ENCODE measurements at regions not wholly inside any gene's neighbourhood (a gene's known extent, or its start where the extent isn't known, plus 50 kb on each side); places are given as distances from the start of the nearest gene placed in this dataset.

DNA sequence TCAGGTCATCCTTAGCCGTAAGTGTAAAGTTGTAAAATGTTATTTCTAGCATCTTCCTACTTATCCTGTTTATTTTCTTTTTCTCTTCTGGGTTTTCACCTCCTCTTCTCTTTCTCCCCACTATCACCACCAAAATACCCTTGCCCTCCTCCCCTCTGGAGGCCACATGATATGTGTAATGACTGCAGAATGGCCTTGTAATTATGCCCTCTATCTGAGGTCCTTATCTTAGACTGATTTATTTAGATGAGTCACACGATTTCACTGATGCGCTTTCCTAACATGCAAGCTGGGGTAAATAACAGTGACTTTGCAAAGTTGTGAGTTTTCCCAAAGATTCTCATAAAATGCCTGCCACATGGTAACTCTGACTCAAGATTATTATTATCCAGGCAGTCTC lies 231.8 kb upstream of the GPRIN3 start:
- CTCF ChIA-PET: interaction anchor here (0.7 kb wide), 2 partner anchors 57 to 69 kb away, joined by 3 read pairs; no protein-coding TSS in a partner anchor
- POLR2A ChIA-PET: interaction anchor here (1.1 kb wide), 1 partner anchor 27 kb away, joined by 3 read pairs; no protein-coding TSS in a partner anchor
- intact Hi-C loops (cut with micrococcal nuclease): no loop called here

DNA sequence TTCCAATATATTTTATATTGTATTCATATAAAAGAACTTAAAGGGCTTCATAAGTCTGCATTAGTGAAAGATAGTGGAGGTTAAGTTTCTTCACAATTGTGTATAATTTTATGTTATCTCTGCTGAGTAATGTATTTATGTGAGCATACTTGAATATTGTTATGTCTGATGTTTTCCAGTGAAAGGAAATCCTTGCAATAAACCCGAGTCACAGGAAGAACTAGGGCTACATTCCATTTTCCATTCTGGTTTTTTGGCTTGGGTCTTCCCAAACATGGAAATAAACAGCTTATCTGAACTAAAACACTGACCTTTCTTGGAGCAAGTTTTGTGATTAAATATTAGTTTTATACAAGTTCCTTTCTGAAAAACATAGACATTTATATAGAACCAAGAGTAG lies 231.3 kb upstream of the GPRIN3 start:
- BruUV-seq (replicated peaks): no TSS peak

More for the DNA sequence above, 231.8 kb upstream of the GPRIN3 start:
- Mint-ChIP-seq H3K9me3 (ENCODE audit: unreplicated experiment) (peaks cover 16% of the 10 kb centered on the region), H3K36me3 (ENCODE audit: insufficient read depth, unreplicated experiment) (no peaks in the 10 kb centered on the region), H3K27ac (ENCODE audit: low read depth, unreplicated experiment) (peak overlapping the region; percentile 13), H3K4me1 (ENCODE audit: insufficient read depth, unreplicated experiment) (peaks cover 33% of the 10 kb centered on the region), H3K27me3 (ENCODE audit: insufficient read depth, unreplicated experiment) (no peaks in the 10 kb centered on the region), H3K4me3 (ENCODE audit: unreplicated experiment) (no peak overlapping the region)
- TF ChIP-seq, protein P1, sequence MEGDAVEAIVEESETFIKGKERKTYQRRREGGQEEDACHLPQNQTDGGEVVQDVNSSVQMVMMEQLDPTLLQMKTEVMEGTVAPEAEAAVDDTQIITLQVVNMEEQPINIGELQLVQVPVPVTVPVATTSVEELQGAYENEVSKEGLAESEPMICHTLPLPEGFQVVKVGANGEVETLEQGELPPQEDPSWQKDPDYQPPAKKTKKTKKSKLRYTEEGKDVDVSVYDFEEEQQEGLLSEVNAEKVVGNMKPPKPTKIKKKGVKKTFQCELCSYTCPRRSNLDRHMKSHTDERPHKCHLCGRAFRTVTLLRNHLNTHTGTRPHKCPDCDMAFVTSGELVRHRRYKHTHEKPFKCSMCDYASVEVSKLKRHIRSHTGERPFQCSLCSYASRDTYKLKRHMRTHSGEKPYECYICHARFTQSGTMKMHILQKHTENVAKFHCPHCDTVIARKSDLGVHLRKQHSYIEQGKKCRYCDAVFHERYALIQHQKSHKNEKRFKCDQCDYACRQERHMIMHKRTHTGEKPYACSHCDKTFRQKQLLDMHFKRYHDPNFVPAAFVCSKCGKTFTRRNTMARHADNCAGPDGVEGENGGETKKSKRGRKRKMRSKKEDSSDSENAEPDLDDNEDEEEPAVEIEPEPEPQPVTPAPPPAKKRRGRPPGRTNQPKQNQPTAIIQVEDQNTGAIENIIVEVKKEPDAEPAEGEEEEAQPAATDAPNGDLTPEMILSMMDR (IDR thresholded peaks at IDR 0.05; ENCODE audit: unreplicated experiment): no peak
- DNase-seq (ENCODE audit: unreplicated experiment): peak; percentile 53
- no TSS peak for BruUV-seq (replicated peaks)

GRCh38 chr4:89538171-89538570 lies 230.6 kb upstream of the GPRIN3 start:
- BruUV-seq (replicated peaks): no TSS peak
- intact Hi-C loops (cut with micrococcal nuclease): no loop called here
- H3K4me1 Mint-ChIP-seq (ENCODE audit: insufficient read depth, unreplicated experiment): peaks cover 33% of the 10 kb centered on the region
- TF ChIP-seq, protein P1 (IDR thresholded peaks at IDR 0.05; ENCODE audit: unreplicated experiment): no peak
- DNase-seq (ENCODE audit: unreplicated experiment): no peak
- ChIA-PET CTCF (no interaction called here), POLR2A (interaction anchor here (1.5 kb wide), 1 partner anchor 67 kb away, joined by 4 read pairs; no protein-coding TSS in a partner anchor)
- peaks cover 4% of the 10 kb centered on the region for H3K9me3 Mint-ChIP-seq (ENCODE audit: unreplicated experiment)
- no peaks in the 10 kb centered on the region for H3K27me3 Mint-ChIP-seq (ENCODE audit: insufficient read depth, unreplicated experiment)
- H3K36me3 Mint-ChIP-seq (ENCODE audit: insufficient read depth, unreplicated experiment): no peaks in the 10 kb centered on the region
- no peak overlapping the region for H3K4me3 Mint-ChIP-seq (ENCODE audit: unreplicated experiment)
- H3K27ac Mint-ChIP-seq (ENCODE audit: low read depth, unreplicated experiment): no peak overlapping the region

More for the DNA sequence above, 231.3 kb upstream of the GPRIN3 start:
- intact Hi-C loops (cut with micrococcal nuclease): no loop called here
- Mint-ChIP-seq H3K4me1 (ENCODE audit: insufficient read depth, unreplicated experiment) (peaks cover 33% of the 10 kb centered on the region), H3K27ac (ENCODE audit: low read depth, unreplicated experiment) (peak overlapping the region; percentile 13), H3K4me3 (ENCODE audit: unreplicated experiment) (no peak overlapping the region), H3K9me3 (ENCODE audit: unreplicated experiment) (peaks cover 11% of the 10 kb centered on the region), H3K36me3 (ENCODE audit: insufficient read depth, unreplicated experiment) (no peaks in the 10 kb centered on the region), H3K27me3 (ENCODE audit: insufficient read depth, unreplicated experiment) (no peaks in the 10 kb centered on the region)
- TF ChIP-seq, protein P1 (IDR thresholded peaks at IDR 0.05; ENCODE audit: unreplicated experiment): no peak
- ChIA-PET CTCF (interaction anchor here (0.7 kb wide), 1 partner anchor 56 kb away, joined by 3 read pairs; no protein-coding TSS in a partner anchor), POLR2A (no interaction called here)
- no peak for DNase-seq (ENCODE audit: unreplicated experiment)

- intact Hi-C loops (cut with micrococcal nuclease): no loop called here
- Mint-ChIP-seq H3K27me3 (ENCODE audit: insufficient read depth, unreplicated experiment) (no peaks in the 10 kb centered on the region), H3K27ac (ENCODE audit: low read depth, unreplicated experiment) (no peak overlapping the region), H3K9me3 (ENCODE audit: unreplicated experiment) (no peaks in the 10 kb centered on the region), H3K4me1 (ENCODE audit: insufficient read depth, unreplicated experiment) (peaks cover 33% of the 10 kb centered on the region), H3K4me3 (ENCODE audit: unreplicated experiment) (no peak overlapping the region), H3K36me3 (ENCODE audit: insufficient read depth, unreplicated experiment) (no peaks in the 10 kb centered on the region)
- ChIA-PET CTCF (interaction anchor here (0.6 to 0.7 kb wide), 2 partner anchors 11 to 27 kb away, joined by 3 read pairs; no protein-coding TSS in a partner anchor), POLR2A (interaction anchor here (0.7 to 1.7 kb wide), 3 partner anchors 27 to 757 kb away, joined by 3 to 6 read pairs (median 4); no protein-coding TSS in a partner anchor)
- no peak for DNase-seq (ENCODE audit: unreplicated experiment)
- BruUV-seq (replicated peaks): no TSS peak
- TF ChIP-seq, protein P1 (IDR thresholded peaks at IDR 0.05; ENCODE audit: unreplicated experiment): no peak
Measured at GRCh38 chr4:89537281-89537680, 229.7 kb upstream of the GPRIN3 start.

All from MCF 10A (cell line).